A549 (cell line): ENCODE measurements at regions not wholly inside any gene's neighbourhood (a gene's known extent, or its start where the extent isn't known, plus 50 kb on each side); places are given as distances from the start of the nearest gene placed in this dataset.

Experiments
- ATAC-seq, 2 experiments: fragments of 200-7000 bp in 1 of 2; fragments of >200 bp in 1 of 2; cut with Nextera tagmentation in 1 of 2; cut with Tn5 transposase in 1 of 2; 3 replicates each; pipeline versions ENCODE4 v1.8.0 to v1.9.1; 2018 to 2020; ENCODE audit warnings: mild to moderate bottlenecking in 1 of 2, moderate library complexity in 1 of 2
- CTCF ChIA-PET: fragments of 300-600 bp; sonication (Branson Sonifier 250); formaldehyde crosslinking; extraction: SDS; loops from one replicate; lab custom pipeline; 2021; ENCODE audit warnings: antibody characterized with exemption, inconsistent platforms; lab: Yijun Ruan, JAX
- POLR2A ChIA-PET: fragments of 350-600 bp; formaldehyde crosslinking; extraction: SDS; loops from one replicate; lab custom pipeline; 2021; ENCODE audit warnings: antibody characterized with exemption, inconsistent platforms; lab: Yijun Ruan, JAX
- DNase-seq, 2 experiments: peaks; one replicate each; pipeline versions ENCODE4 v3.0.0 to v3.0.0-alpha.2; 2011 to 2016; ENCODE audit warnings: low read depth in 1 of 2, low spot score in 1 of 2
- FAIRE-seq: peaks from 2 replicates; lab custom pipeline; 2011; peaks lifted over from hg19 to GRCh38; lab: Jason Lieb, UNC
- H3K27ac ChIP-seq, 2 experiments: fragments of >200 bp; sonication (Bioruptor Twin); formaldehyde crosslinking; 3 replicates each; pipeline ENCODE4 v1.5.1; 2016 to 2017
- H3K4me1 ChIP-seq: fragments of >200 bp; sonication (Bioruptor Twin); formaldehyde crosslinking; 3 replicates; pipeline ENCODE4 v1.6.1; 2016
- H3K4me2 ChIP-seq: fragments of >200 bp; sonication (Bioruptor Twin); formaldehyde crosslinking; 3 replicates; pipeline ENCODE4 v1.6.1; 2016
- H3K4me3 ChIP-seq: fragments of >200 bp; sonication (Bioruptor Twin); formaldehyde crosslinking; 3 replicates; pipeline ENCODE4 v1.5.1; 2016
- H3K9me3 ChIP-seq: fragments of >200 bp; sonication (Bioruptor Twin); formaldehyde crosslinking; 3 replicates; pipeline ENCODE4 v1.6.1; 2016
- BCL3 ChIP-seq: fragments of >200 bp; sonication (Bioruptor Twin); formaldehyde crosslinking; IDR thresholded peaks from 3 replicates; pipeline ENCODE4 v1.6.1; 2016
- CTCF ChIP-seq: fragments of >200 bp; sonication (Bioruptor Twin); formaldehyde crosslinking; IDR thresholded peaks from 3 replicates; pipeline ENCODE4 v1.5.1; 2016
- EHMT2 ChIP-seq: fragments of 200-600 bp; sonication (generic); IDR thresholded peaks from 2 replicates; pipeline ENCODE4 v1.6.1; 2016; ENCODE audit warnings: antibody characterized with exemption, low read depth, mild to moderate bottlenecking, moderate library complexity
- EP300 ChIP-seq, 2 experiments: fragments of >200 bp; sonication (Bioruptor Twin); formaldehyde crosslinking; IDR thresholded peaks; 2 replicates in 1 of 2; 3 replicates in 1 of 2; pipeline ENCODE4 v1.6.1; 2016 to 2017
- FOSL2 ChIP-seq, 2 experiments: fragments of 450-650 bp in 1 of 2; fragments of >200 bp in 1 of 2; sonication (Bioruptor Twin) in 1 of 2; formaldehyde crosslinking; IDR thresholded peaks; 2 replicates each; pipeline versions ENCODE4 v1.5.0 to v1.6.1; 2016 to 2020; ENCODE audit warnings: mild to moderate bottlenecking in 1 of 2, moderate library complexity in 1 of 2
- FOXS1 ChIP-seq: fragments of 250-450 bp; sonication (Bioruptor Pico); IDR thresholded peaks from 2 replicates; pipeline ENCODE4 v1.5.0; 2020; ENCODE audit warnings: mild to moderate bottlenecking, moderate library complexity
- GATA3 ChIP-seq: IDR thresholded peaks from 2 replicates; pipeline ENCODE4 v1.6.1; 2012; ENCODE audit warnings: borderline replicate concordance
- HDAC2 ChIP-seq: fragments of 200-600 bp; sonication (generic); IDR thresholded peaks from 2 replicates; pipeline ENCODE4 v1.6.1; 2016
- HES2 ChIP-seq: fragments of >200 bp; sonication (Bioruptor Twin); formaldehyde crosslinking; IDR thresholded peaks from 2 replicates; pipeline ENCODE4 v1.6.1; 2016
- HOXB13 ChIP-seq: fragments of 250-450 bp; sonication (Bioruptor Pico); IDR thresholded peaks from 2 replicates; pipeline ENCODE4 v1.5.0; 2020; ENCODE audit warnings: low read depth, mild to moderate bottlenecking, moderate library complexity
- JUN ChIP-seq, 2 experiments: fragments of >200 bp; sonication (Bioruptor Twin); formaldehyde crosslinking; IDR thresholded peaks; 2 replicates in 1 of 2; 3 replicates in 1 of 2; pipeline ENCODE4 v1.6.1; 2016 to 2017
- JUNB ChIP-seq: fragments of >200 bp; sonication (Bioruptor Twin); formaldehyde crosslinking; IDR thresholded peaks from 2 replicates; pipeline ENCODE4 v1.6.1; 2016
- KDM1A ChIP-seq: fragments of 200-600 bp; sonication (generic); IDR thresholded peaks from 2 replicates; pipeline ENCODE4 v1.6.1; 2016; ENCODE audit warnings: low read depth, mild to moderate bottlenecking
- KDM5A ChIP-seq: fragments of 200-600 bp; sonication (generic); IDR thresholded peaks from 2 replicates; pipeline ENCODE4 v1.6.1; 2016; ENCODE audit warnings: antibody characterized with exemption, mild to moderate bottlenecking
- MAX ChIP-seq: IDR thresholded peaks from 2 replicates; pipeline ENCODE4 v1.6.1; 2012
- NFE2L2 ChIP-seq: fragments of 150-350 bp; conservative IDR thresholded peaks from 2 replicates; pipeline ENCODE4 v1.6.1; 2014; ENCODE audit warnings: low read length
- NPAS2 ChIP-seq: fragments of 250-450 bp; sonication (Bioruptor Pico); IDR thresholded peaks from 2 replicates; pipeline ENCODE4 v1.8.0; 2022; ENCODE audit warnings: mild to moderate bottlenecking, moderate library complexity, borderline replicate concordance
- NR3C1 ChIP-seq: fragments of >200 bp; sonication (Bioruptor Twin); formaldehyde crosslinking; IDR thresholded peaks from 3 replicates; pipeline ENCODE4 v1.6.1; 2017
- PBX3 ChIP-seq: IDR thresholded peaks from 2 replicates; pipeline ENCODE4 v1.6.1; 2012
- POLR2AphosphoS2 ChIP-seq: conservative IDR thresholded peaks from 2 replicates; pipeline ENCODE4 v1.6.1; 2012; ENCODE audit warnings: low read length, improper control_type of control experiment, inconsistent platforms
- RARB ChIP-seq: fragments of 250-450 bp; sonication (Bioruptor Pico); IDR thresholded peaks from 2 replicates; pipeline ENCODE4 v1.8.0; 2021; ENCODE audit warnings: mild to moderate bottlenecking, moderate library complexity
- RNF2 ChIP-seq: fragments of 200-600 bp; sonication (generic); IDR thresholded peaks from 2 replicates; pipeline ENCODE4 v1.6.1; 2016; ENCODE audit warnings: low read depth, mild to moderate bottlenecking, antibody characterized with exemption, moderate library complexity, borderline replicate concordance
- SMC3 ChIP-seq: fragments of >200 bp; sonication (Bioruptor Twin); formaldehyde crosslinking; IDR thresholded peaks from 3 replicates; pipeline ENCODE4 v1.6.1; 2018; ENCODE audit warnings: inconsistent platforms
- TFCP2L1 ChIP-seq: fragments of 250-450 bp; sonication (Bioruptor Pico); IDR thresholded peaks from 2 replicates; pipeline ENCODE4 v1.5.0; 2021; ENCODE audit warnings: mild to moderate bottlenecking
- TP53 ChIP-seq: fragments of 250-450 bp; sonication (Bioruptor Pico); IDR thresholded peaks from 2 replicates; pipeline ENCODE4 v1.5.0; 2021; ENCODE audit warnings: mild to moderate bottlenecking, moderate library complexity
- ZC3H11A ChIP-seq: fragments of 450-650 bp; IDR thresholded peaks from 2 replicates; pipeline ENCODE4 v1.6.1; 2014; ENCODE audit warnings: antibody characterized with exemption, mild to moderate bottlenecking
- ZFP36 ChIP-seq: fragments of 450-650 bp; IDR thresholded peaks from 2 replicates; pipeline ENCODE4 v1.6.1; 2014; ENCODE audit warnings: borderline replicate concordance; ENCODE audit not compliant: partially characterized antibody
- ZNF302 ChIP-seq: fragments of 250-450 bp; sonication (Bioruptor Pico); IDR thresholded peaks from 2 replicates; pipeline ENCODE4 v1.9.0; 2021; ENCODE audit warnings: inconsistent platforms, mild to moderate bottlenecking, moderate library complexity
- WGBS: methylation state at CpG from one replicate; pipeline ENCODE4 v1.1.6; 2017; ENCODE audit errors: missing lambda C conversion rate; 5-methylcytosine and 5-hydroxymethylcytosine counted together

- ChIA-PET CTCF (no interaction called here), POLR2A (no interaction called here)
- no peak overlapping the region for H3K4me3 ChIP-seq
- FAIRE-seq (no peak), DNase-seq (no peak), ATAC-seq (no peak)
- 20% methylated on average over 1 of the region's 1 CpG for WGBS
- H3K27ac ChIP-seq: no peak overlapping the region
- H3K9me3 ChIP-seq: no peaks in the 10 kb centered on the region
- no peak overlapping the region for H3K4me2 ChIP-seq
- H3K4me1 ChIP-seq: no peaks in the 10 kb centered on the region
- TF ChIP-seq EP300 (IDR thresholded peaks at IDR 0.05): no peak
- TF ChIP-seq CTCF: no peak
- no peak for TF ChIP-seq ZFP36
- no peak for TF ChIP-seq HDAC2
- TF ChIP-seq MAX: no peak
- TF ChIP-seq ZNF302 (CRISPR knock-in tag): no peak
- TF ChIP-seq KDM1A: no peak
- no peak for TF ChIP-seq NFE2L2
- TF ChIP-seq JUNB: no peak
- no peak for TF ChIP-seq TFCP2L1 (CRISPR knock-in tag)
- TF ChIP-seq SMC3: no peak
- TF ChIP-seq GATA3: no peak
- no peak for TF ChIP-seq FOXS1 (CRISPR knock-in tag)
- TF ChIP-seq HES2: no peak
- TF ChIP-seq NPAS2 (CRISPR knock-in tag): no peak
- TF ChIP-seq, all 56 proteins: peak for 0
Measured at GRCh38 chr13:104657196-104657595, 1591.0 kb upstream of the SLC10A2 start.

GRCh38 chr13:104650431-104650830 lies 1584.2 kb upstream of the SLC10A2 start:
- H3K4me1 ChIP-seq: no peaks in the 10 kb centered on the region
- no peaks in the 10 kb centered on the region for H3K9me3 ChIP-seq
- no peak for ATAC-seq
- no peak overlapping the region for H3K4me3 ChIP-seq
- no peak for FAIRE-seq
- no peak for DNase-seq
- no peak overlapping the region for H3K27ac ChIP-seq
- ChIA-PET POLR2A (no interaction called here), CTCF (no interaction called here)
- no peak for TF ChIP-seq FOSL2 (IDR thresholded peaks at IDR 0.05)
- TF ChIP-seq FOSL2 (CRISPR knock-in tag; IDR thresholded peaks at IDR 0.05): no peak
- no peak for TF ChIP-seq ZNF302 (CRISPR knock-in tag)
- TF ChIP-seq KDM5A: no peak
- no peak for TF ChIP-seq RNF2
- no peak for TF ChIP-seq HOXB13 (CRISPR knock-in tag)
- no peak for TF ChIP-seq NFE2L2
- WGBS: 49% methylated on average over 12 of the region's 12 CpGs
- no peak overlapping the region for H3K4me2 ChIP-seq

- DNase-seq (no peak), ATAC-seq (no peak), FAIRE-seq (no peak)
- POLR2A ChIA-PET: no interaction called here
- Histone ChIP-seq H3K9me3 (no peaks in the 10 kb centered on the region), H3K4me2 (no peak overlapping the region), H3K27ac (no peak overlapping the region), H3K4me3 (no peak overlapping the region), H3K4me1 (no peaks in the 10 kb centered on the region)
- CTCF ChIA-PET: interaction anchor here (0.7 kb wide), 1 partner anchor 501 kb away, joined by 3 read pairs; no protein-coding TSS in a partner anchor
- 34% methylated on average over 11 of the region's 11 CpGs for WGBS
- TF ChIP-seq POLR2AphosphoS2 (no peak), PBX3 (no peak), JUN (IDR thresholded peaks at IDR 0.05) (no peak), ZC3H11A (no peak), NR3C1 (no peak), TP53 (CRISPR knock-in tag) (no peak), TFCP2L1 (CRISPR knock-in tag) (no peak), RNF2 (no peak), FOXS1 (CRISPR knock-in tag) (no peak), RARB (CRISPR knock-in tag) (no peak), BCL3 (no peak), EHMT2 (no peak), FOSL2 (IDR thresholded peaks at IDR 0.05) (no peak), FOSL2 (CRISPR knock-in tag; IDR thresholded peaks at IDR 0.05) (no peak)
Measured at GRCh38 chr13:104648291-104648690, 1582.1 kb upstream of the SLC10A2 start.
